Stimulated activated naive CD8-positive, alpha-beta T cell treated with anti-CD3 and anti-CD28 coated beads, Interleukin-15, Interleukin-2, amounts not matched to agents 100 U/mL and 50 U/mL, for 24 hours (primary cell): ENCODE measurements at regions not wholly inside any gene's neighbourhood (a gene's known extent, or its start where the extent isn't known, plus 50 kb on each side); places are given as distances from the start of the nearest gene placed in this dataset.

Source experiments
- ATAC-seq: fragments of 150-1000 bp; cut with Tn5 transposase; one replicate; pipeline ENCODE4 v1.10.0; 2021
- DNase-seq: peaks from one replicate; pipeline ENCODE4 v3.0.0; 2021

DNA sequence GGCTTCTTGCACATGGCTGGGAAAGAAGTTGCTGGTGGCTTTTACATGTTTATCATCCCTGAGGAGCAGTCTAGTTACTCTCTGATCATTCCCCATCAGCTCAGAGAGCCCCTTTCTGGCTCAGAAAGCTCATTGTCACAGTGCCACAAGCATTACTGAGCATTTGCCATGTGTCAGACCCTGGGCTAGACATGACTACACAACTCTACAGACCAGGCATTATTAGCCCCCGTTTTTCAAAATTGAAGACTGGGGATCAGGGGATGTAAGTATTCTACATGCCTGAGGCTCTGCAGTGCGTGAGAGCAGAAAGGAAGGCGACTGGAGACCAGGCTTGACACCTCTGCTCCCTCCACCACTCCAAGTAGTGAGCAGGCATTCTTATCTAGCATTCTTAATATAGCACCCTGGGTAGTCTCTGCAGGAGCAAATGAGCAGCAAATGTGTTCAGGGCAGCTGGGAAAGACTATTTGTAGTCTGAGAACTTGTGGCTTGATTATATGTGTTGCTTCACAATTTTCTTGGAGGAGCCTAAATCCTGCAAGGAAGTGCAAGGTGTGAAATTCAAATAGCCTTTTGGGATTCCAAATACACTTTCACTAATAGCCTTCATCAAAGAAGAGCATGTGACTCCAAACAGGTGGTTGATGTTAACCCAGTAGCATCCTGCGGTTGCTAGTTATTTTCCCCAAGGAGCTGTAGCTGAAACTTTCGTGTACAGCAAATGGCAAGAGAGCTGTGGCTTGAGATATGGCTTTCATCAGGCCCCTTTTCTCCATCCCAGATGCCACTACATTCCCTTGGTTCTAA lies 143.2 kb downstream of the DDX1 start:
- no peak for DNase-seq
- ATAC-seq = no peak

- DNase-seq = no peak
- no peak for ATAC-seq
Observed at GRCh38 chr2:15735484-15736326, 144.0 kb downstream of the DDX1 start.

DNA sequence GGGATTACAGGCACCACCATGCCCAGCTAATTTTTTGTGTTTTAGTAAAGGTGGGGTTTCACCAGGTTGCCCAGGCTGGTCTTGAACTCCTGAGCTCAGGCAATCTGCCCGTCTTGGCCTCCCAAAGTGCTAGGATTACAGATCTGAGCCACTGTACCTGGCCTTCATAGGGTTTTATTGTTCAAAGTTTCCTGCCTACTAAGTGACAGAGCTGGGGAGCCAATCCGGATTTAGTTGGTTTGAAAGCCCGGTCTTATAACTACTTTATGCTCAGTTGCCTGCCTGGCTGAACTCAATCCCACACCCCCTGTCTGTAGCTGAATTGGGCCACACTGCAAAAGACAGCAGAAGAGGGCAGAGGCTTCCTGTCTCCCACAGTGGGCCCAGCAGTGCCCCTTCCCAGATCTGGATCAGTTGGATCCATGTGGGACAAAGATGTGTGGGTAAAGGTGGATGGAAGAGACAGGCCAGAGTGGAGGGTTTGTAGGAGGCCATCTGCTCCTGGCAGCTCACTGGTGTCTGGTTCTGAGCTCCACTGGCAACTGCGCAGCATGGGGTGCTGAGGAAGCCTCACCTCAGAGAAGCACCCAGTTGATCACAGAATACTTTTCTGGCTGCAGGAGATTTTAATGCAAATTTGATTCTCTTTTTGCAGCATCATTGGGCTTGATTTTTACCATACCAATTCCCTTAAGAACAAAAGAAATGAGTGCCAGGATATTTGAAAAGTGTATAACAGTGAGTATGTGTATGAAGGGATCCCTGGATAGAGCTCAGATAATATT lies 144.9 kb downstream of the DDX1 start:
- ATAC-seq = no peak
- DNase-seq = no peak

GRCh38 chr2:15737314-15738224 lies 145.9 kb downstream of the DDX1 start:
- DNase-seq (no peak), ATAC-seq (no peak)

- ATAC-seq (no peak), DNase-seq (no peak)
Observed at GRCh38 chr2:15738225-15738546, 146.5 kb downstream of the DDX1 start.

GRCh38 chr2:15738943-15739342 lies 147.3 kb downstream of the DDX1 start:
- DNase-seq (no peak), ATAC-seq (no peak)

GRCh38 chr2:15744820-15745219 lies 153.2 kb downstream of the DDX1 start:
- no peak for ATAC-seq
- DNase-seq = no peak

DNA sequence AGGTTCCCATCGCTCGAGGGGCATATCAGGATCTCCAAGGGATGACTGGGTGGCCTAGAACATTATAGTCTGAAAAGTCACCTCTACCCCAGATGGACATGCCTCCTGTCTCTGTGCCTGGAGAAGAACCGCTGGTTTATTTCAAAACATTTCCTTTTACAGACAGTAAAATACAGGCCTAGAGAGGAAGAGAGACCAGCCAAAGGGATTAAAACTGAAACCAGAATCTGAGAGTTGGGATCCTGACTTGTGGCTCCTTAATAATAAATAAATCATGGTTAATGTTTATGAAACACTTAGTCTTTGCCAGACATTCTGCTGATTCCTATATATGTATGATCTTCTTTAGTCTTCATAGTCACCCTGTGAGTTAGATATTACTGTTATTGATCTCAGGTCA lies 153.7 kb downstream of the DDX1 start:
- DNase-seq (no peak), ATAC-seq (no peak)

- DNase-seq (no peak), ATAC-seq (no peak)
Observed at GRCh38 chr2:15745907-15746702, 154.4 kb downstream of the DDX1 start.

DNA sequence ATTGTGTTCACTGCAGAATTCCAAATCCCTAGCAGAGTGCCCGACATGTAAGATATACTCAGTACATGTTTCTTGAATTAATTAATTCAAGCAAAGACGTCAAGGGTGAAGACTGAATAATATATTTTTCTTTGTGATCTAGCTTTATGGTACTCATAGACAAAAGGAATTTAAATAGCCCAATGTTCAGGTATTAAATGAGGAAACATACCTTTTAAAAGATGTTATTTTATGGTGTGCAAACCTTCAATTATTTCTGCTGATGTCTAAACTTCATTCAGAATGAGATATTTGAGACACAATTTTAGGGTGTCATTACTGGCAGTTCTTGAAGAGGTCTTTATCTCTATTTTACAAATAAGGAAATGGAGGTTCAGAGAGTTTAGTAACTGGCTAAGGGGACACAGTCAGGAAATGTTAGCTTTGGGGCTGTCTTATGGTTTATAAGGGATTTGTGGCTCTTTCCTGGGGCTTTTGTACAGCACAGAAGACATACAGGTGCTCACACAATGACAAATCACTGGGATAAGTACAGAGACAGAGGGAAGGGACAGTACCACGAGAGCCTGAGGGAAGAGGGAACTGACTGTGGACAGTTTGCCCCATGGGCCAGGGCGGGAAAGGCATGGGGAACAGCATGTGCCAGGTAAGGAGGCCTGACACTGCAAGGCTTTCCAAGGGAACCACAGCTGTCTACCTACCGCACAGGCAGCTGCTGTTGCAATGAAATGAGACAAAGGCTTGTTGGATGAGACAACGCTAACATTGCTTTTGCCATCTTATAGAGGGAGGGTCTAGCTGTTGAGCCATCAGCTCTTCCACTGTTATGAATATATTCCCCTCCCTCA lies 155.3 kb downstream of the DDX1 start:
- DNase-seq (no peak), ATAC-seq (no peak)

DNA sequence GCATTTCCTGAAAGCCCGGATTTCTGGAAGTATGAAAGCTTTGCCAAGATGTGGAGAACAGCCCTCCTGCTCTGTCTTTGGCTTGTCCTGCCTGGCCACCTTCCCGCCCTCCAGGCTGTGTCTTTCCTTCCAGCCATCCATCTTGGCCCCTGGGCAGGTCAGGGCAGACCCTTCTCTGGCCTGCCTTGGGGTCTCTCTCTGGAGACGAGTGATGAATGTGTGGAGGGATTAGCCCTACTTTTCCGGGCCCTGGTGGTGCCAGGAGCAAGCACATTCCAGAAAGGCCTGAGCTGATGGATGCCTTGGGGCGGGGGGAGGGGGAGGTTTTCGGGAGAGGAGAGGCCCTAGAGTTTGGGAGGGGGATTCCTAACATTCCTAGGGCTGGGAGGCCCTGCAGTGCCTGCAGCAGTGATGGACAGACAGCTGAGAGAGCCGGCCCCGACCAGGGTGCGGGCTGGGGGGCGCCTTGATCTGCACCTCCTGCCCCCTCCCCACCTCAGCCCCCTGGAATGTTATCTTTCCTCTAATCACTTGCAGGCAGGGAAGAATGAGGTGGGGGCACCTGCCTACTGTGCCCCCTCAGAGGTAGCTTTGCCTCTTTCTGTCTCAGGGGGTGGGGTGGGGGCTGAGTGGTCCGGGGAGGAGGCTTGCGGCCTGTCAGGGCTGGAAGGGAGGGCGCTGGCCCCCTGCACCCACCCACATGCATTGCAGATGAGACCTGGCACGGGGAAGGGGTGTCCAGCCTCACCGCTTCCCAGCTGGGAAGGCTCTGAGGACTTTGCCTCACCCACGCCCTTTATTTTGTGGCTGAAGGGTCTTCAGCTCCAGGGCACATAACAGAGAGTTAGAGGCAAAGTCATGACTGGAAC lies 156.2 kb downstream of the DDX1 start:
- ATAC-seq = no peak
- no peak for DNase-seq

GRCh38 chr2:15748736-15749323 lies 157.2 kb downstream of the DDX1 start:
- peak; percentile 22 for DNase-seq
- no peak for ATAC-seq

DNA sequence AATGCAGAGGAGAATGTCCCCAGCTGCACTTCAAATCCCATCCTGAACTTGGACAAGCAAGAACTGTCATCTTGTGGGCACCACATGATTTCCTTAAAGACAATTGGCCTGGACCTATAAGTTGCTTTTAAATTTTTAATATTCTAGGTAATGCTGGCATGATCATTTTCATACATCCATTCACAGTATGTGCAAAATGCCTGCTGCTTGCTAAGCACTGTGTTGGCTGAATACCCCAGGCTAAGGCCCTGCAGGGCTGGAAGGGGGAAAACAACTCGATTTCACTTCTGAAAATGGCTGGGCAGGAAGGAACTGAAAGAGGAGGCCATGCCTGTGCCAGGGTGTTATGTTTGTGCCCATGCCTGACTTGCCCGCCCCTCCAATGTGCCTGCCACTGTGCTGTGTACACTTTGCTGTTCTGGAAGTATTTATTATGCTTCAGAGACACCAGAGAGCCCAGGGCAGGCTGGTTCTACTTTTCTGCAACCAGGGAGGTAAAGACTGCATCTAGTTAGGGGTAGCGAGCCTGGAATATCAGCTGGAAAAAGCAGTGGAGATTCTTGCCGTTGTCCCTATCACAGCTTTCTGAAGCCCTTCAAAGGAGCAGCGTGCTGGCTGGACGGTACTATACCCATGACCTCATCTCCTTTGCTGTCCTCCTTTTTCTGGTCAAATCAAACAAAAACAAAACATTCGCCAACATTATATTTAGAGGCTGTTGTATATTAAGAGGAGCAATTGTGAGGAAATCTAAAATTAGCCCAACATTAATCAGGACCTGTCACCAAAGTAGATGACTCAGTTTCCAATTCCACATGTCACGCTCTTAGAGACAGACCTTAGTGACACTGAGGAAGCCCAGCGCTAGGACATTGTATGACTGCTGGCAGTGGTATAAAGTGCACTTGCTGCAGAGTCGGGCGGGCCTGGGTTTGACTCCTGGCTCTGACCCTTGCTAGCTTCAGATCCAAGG lies 158.1 kb downstream of the DDX1 start:
- DNase-seq (no peak), ATAC-seq (no peak)

DNA sequence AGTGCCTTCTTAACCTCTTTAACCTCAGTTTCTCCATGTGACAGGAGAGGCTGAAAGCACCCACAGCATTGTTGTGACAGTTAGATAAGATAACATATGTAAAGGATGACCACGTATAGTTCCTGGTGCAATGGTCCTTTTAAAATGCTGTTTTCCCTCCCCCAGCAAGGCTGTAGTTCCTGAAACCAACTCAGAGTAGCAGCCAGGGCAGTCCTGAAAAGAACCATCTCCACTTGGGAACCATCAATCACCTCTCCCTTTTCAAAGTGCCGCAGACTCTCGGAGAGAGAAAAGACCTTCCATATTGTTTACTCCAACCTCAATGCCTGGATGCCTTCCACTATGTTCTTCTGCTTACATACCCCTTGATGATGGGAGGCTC lies 158.8 kb downstream of the DDX1 start:
- ATAC-seq = no peak

DNA sequence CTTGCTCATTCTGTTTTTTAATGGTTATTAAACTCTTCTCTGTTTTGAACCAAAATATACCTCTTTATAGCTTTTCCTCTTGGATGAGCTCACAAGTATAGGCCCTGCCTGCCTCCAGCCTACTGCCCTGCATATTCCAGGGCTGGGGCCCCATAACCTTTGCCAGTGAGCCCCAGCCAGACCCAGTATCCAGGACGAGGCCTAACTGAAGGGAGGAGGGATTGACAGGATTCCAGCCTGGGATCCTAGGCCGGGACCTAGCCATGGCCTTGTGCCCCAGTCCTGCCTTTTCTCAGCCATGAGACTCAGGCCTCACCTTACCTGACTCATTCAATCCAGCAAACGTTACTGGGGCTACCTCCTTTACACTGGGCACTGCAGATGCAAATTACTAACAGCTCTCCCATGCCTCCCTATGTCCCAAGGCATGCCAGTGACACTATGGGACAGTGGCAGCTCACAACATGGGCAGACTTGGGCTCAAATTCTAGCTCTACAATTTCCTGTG lies 159.2 kb downstream of the DDX1 start:
- DNase-seq = no peak
- no peak for ATAC-seq

More for the DNA sequence above, 158.8 kb downstream of the DDX1 start:
- DNase-seq = no peak

DNA sequence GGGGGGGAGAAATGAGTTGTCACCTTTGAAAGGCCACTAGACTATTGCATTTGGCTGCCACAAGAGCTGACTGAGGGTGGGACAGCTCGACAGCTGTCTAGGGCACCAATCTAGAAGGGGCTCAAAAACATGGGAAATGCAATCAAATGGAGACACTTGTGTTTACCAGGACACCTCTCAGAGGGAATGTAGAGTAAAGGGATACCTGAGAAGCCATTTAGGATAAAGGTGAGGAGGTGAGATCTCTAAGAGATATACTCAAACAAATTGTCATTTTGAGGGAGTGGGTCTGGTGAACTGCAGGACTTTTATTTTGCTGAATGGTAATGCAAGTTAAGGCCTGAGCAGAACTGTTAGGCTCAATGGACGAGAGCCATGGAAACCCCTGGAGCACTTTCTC lies 159.8 kb downstream of the DDX1 start:
- ATAC-seq (no peak), DNase-seq (no peak)

DNA sequence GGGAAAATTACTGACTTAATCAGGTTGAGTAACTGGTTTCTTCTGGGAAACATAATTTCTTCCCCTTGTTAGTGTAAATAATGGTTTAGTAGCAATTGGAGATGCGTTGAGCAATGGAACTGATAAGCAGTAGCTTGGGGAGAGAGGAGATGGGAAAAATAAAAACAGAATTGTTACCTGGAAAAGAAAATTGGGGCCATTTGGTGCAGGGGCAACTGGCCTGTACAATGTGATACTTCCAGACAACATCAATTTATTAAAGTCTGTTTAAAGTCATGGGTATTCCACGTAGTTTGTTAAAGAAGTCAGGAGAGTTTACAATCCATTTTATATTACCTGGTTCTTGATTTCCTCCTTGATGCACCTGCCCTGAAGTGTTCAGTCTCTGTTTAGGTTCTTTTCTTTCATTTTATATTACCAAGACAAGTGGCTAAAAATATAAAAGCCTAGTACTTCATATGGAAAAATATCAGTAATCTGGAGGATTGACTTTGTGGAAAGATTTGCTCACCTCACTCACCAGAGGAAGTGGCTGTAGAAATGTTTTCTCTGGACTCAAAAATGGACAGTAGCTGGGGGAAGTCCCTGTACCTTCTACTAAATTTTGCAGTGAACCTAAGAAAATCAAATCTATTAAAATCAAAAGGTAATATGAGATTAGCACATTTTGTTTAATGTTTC lies 161.0 kb downstream of the DDX1 start:
- no peak for ATAC-seq
- no peak for DNase-seq
